Stimulated activated CD4-positive, alpha-beta T cell treated with anti-CD3 and anti-CD28 coated beads, Interleukin-2, amount 100 ng/mL, for 48 hours (primary cell): ENCODE measurements at regions not wholly inside any gene's neighbourhood (a gene's known extent, or its start where the extent isn't known, plus 50 kb on each side); places are given as distances from the start of the nearest gene placed in this dataset.
"Not testable (repeated sequence)": the region's sequence is repeated elsewhere in the genome, so short reads cannot be mapped to it uniquely, and the experiment has no call there.

Source experiments
- DNase-seq, 2 donors: peaks; one replicate each; pipeline ENCODE4 v3.0.0-alpha.2; 2020

- no peak for DNase-seq
These were observed 1686.6 kb upstream of the CDH9 start for GRCh38 chr5:28725001-28725400.

- no peak for DNase-seq
These were observed 1676.7 kb upstream of the CDH9 start for GRCh38 chr5:28714907-28715698.

GRCh38 chr5:28710360-28710759, 1672.0 kb upstream of the CDH9 start:
- DNase-seq = no peak

DNA sequence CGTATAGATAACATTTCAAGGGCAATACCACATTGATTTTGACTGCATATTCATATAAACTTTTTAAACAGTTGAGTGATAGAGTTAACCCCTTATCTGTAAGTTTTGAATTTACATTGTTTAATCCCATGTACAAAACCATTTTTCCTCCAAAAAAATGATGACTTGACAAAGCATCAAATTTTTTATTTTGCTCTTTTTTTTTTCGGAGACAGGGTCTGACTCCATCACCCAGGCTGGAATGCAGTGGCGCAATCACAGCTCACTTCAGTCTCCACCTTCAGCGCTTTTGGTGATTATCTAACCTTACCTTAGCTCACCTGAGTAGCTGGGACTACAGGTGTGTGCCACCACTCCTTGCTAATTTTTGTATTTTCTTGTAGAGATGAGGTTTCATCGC, 1670.1 kb upstream of the CDH9 start:
- no peak for DNase-seq

- no peak for DNase-seq
These were observed 1669.3 kb upstream of the CDH9 start for GRCh38 chr5:28707706-28708105.

DNA sequence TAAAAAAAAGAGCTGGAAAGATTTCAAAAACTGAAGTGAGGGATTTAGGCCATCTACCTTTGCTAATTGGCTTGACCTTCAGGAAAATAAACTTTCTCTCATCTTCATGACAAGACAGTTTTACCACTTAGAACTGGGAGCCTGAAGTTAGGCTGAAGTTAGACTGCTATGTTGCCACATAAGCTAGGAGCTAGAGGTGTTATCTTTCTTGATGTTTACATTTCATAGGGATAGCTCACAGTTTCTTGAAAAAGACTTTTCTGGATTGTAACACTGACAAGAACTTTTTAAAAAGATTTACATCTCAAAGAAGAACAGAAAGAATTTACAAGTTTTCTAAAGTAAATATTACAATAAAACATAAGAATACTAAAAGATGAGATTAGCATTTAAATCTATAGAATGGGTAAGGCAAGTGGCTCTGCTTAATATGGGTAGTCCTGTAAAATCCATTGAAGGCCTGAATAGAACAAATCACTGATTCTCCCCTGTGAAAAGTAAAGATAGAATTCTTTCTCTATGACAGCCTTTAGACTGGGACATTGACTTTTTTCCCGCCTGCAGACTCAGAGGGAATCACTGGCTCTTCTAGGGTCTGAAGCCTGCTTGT, 1665.4 kb upstream of the CDH9 start:
- no peak for DNase-seq

DNA sequence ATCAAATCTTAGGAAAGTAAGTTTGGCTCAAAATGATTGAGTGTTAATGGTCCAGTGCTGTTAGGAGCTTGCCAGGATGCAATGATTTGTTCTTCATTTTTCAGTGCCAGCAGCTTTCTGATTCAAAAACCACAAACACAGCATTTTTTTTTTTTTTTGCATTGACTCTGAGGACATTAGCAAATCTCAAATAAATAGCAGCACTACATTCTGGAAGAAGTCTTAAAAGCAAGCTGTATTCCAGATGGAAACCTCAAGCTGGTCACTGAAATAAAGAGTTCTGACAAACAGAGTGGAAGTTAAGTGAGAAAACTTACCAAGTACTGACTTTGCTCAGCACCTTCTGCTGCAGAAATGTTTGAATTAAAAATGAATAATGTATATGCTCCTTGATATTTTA, 1653.1 kb upstream of the CDH9 start:
- no peak for DNase-seq

DNA sequence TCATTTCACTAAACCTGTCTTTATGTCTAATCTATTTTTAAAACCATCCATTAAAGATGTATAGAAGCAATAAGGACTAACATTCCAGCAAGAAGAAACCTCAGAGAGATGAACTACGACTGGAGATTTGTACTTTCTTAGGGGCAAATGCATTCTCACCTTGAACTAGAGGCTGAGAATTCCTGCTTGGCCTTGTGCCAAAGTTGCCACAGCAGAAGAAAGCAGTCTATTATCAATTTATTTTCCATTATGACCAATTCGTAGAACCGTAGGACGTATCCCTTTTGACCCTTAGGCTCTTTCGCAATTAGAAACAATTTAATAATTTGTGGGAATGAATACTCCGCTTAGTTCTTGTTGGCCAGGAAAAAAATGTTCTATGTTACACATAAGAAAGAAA, 1647.4 kb upstream of the CDH9 start:
- no peak for DNase-seq

GRCh38 chr5:28678899-28679298, 1640.5 kb upstream of the CDH9 start:
- no peak for DNase-seq

- DNase-seq = no peak
These were observed 1627.7 kb upstream of the CDH9 start for GRCh38 chr5:28666110-28666509.

DNA sequence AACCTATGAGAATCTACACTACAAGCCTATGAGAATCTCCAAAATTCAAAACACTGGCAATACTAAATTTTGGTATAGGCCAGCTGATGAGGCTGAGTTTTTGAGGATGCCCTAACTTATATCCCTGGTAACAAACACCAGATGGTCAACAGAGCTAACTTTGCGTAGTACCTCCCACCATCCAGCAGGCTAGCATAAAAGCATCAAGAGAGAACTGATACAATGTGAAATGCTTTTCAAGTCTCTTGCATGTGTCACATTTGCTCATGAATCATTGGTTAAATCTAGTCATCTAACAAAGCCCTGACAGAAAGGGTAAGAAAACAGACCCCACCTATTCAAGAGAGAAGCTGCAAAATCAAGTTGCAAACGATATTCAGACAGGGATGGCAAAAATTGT, 1609.7 kb upstream of the CDH9 start:
- DNase-seq = no peak

GRCh38 chr5:28632607-28633006, 1594.2 kb upstream of the CDH9 start:
- no peak for DNase-seq

- no peak for DNase-seq
These were observed 1565.5 kb upstream of the CDH9 start for GRCh38 chr5:28603869-28604268.

- no peak for DNase-seq
These were observed 1564.0 kb upstream of the CDH9 start for GRCh38 chr5:28602429-28602828.

- not testable (repeated sequence) for DNase-seq
These were observed 1558.3 kb upstream of the CDH9 start for GRCh38 chr5:28596707-28597106.

DNA sequence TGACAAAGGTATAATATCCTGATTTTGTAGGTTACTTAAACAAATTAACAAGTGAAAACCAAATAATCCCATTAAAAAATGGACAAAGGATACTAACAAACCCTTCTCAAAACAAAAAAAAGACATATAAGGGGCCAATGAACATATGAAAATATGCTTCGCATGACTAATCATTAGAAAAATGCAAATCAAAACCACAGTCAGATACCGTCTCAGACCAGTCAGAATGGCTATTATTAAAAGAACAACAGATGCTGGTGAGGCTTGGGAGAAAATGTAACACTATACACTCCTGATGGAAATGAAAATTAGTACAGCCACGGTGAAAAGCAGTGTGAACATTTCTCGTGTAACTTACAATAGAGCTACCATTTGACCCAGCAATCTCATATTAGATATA, 1542.2 kb upstream of the CDH9 start:
- no peak for DNase-seq

- DNase-seq = no peak
These were observed 1537.6 kb upstream of the CDH9 start for GRCh38 chr5:28576022-28576421.

DNA sequence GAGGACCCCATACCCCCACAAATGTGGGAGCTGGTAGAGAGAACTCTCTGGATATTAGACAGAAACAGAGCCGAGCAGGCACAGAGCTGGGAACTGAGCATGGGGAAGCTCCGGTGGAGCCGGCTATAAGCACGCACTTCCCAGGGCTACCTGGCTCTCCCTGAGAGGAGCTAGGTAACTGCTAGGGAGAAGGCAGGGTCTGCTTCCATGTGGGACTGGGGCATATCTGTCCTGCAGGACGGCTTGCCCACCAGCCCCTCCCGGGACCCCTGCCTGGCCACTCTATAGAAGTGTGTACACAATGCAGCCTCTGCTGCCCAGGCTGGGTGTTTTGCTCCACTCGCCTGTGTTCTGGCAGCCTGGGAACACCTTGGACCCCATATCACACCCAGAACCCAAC, 1537.0 kb upstream of the CDH9 start:
- no peak for DNase-seq

DNA sequence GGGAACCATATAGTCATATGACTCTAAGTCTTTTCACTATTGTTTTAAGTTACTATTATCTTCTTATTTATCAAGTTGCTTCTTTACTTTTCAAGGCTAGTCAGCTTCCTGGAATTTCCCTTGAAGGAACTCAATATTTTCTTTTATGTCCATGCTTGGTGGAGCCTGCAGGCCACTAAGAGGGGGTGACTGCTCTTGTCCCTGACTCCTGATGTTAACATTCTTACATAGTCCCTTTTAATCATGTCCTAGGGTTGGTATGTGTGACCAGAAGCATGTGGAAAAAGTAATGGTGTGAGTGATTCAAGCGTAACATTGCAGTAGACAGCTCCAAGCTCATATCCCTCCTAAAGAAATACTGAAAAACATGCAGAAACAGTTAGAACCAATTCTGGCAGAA, 1536.2 kb upstream of the CDH9 start:
- no peak for DNase-seq

DNA sequence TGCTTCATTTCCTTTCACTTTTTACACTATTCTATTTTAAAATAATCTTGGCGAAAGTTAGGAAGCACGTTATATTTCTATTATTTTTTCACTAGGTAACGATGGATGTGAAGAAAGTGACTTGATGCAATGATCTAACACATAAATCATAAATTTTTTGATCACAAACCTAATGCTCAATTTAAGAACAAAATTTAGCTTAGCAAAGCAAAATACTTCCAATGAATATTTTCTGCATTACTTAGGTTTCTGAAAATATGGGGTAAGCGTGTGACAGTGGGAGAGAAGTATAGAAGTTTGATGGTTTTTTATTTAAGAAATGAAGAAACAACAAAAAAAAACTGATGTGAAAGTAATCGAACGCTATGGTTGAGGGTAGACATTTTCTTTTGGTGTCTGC, 1528.7 kb upstream of the CDH9 start:
- DNase-seq = no peak

DNA sequence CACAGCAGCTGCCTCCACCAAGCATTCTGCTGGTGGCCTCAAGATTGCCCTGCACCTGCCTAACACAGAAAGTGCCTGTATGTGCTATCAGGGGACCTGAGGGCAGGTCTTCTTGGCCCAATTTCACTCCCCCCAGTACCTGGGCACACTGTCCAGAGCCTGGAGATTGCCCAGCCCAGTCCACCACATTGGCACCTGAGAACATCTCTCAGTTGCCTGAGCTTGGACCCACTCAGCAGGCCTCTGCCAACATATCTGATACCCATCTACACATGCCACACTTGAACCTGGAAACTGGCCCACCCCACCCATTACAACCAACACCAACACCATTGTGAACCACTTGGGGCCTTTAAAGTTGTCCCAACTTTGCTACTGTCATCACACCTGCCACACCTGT, 1523.1 kb upstream of the CDH9 start:
- no peak for DNase-seq

GRCh38 chr5:28558196-28558595, 1519.8 kb upstream of the CDH9 start:
- no peak for DNase-seq

DNA sequence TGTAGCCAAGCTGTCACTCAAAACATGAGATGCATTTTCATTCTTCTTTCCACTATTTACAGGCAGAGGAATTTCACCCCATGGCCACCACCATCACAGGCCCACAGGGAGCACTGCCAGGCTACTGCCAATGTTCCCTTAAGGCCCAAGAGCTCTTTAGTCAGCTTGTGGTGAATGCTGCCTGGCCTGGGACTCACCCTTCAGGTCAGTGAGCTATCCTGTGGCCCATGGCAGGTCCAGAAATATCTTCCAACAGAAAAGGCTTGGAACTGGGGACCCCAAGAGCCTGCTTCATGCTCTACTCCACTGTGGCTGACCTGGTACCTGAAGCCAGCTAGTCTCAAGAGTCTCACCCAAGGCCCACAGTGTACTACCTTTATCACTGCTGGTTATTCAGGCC, 1518.7 kb upstream of the CDH9 start:
- DNase-seq = no peak

- no peak for DNase-seq
These were observed 1511.2 kb upstream of the CDH9 start for GRCh38 chr5:28549588-28549987.

GRCh38 chr5:28548856-28549255, 1510.5 kb upstream of the CDH9 start:
- no peak for DNase-seq
